H9 (cell line): ENCODE measurements at regions not wholly inside any gene's neighbourhood (a gene's known extent, or its start where the extent isn't known, plus 50 kb on each side); places are given as distances from the start of the nearest gene placed in this dataset.

Experiments
- DNase-seq: peaks from one replicate; pipeline ENCODE4 v3.0.0-alpha.2; 2017
- H2AFZ ChIP-seq: one replicate; pipeline ENCODE4 v1.6.1; 2013; ENCODE audit warnings: mild to moderate bottlenecking, low read length, control low read depth, moderate library complexity
- H2AK5ac ChIP-seq: 2 replicates; pipeline ENCODE4 v1.6.1; 2013; ENCODE audit warnings: low read length, control low read depth, mixed read lengths; ENCODE audit not compliant: insufficient read length
- H2BK120ac ChIP-seq: one replicate; pipeline ENCODE4 v1.6.1; 2013; ENCODE audit warnings: low read depth, mild to moderate bottlenecking, low read length, control low read depth, inconsistent platforms; ENCODE audit not compliant: poor library complexity, severe bottlenecking
- H2BK12ac ChIP-seq: 2 replicates; pipeline ENCODE4 v1.6.1; 2013; ENCODE audit warnings: low read length, control low read depth, mixed read lengths, low read depth; ENCODE audit not compliant: insufficient read length
- H2BK15ac ChIP-seq: 2 replicates; pipeline ENCODE4 v1.6.1; 2013; ENCODE audit warnings: low read depth, low read length, control low read depth
- H2BK20ac ChIP-seq: one replicate; pipeline ENCODE4 v1.6.1; 2013; ENCODE audit warnings: low read depth, mild to moderate bottlenecking, low read length, control low read depth, inconsistent platforms; ENCODE audit not compliant: poor library complexity, severe bottlenecking
- H2BK5ac ChIP-seq: 2 replicates; pipeline ENCODE4 v1.6.1; 2013; ENCODE audit warnings: low read length, control low read depth, mixed read lengths; ENCODE audit not compliant: insufficient read length
- H3K14ac ChIP-seq: 2 replicates; pipeline ENCODE4 v1.6.1; 2013; ENCODE audit warnings: low read length, control low read depth; ENCODE audit not compliant: insufficient read depth
- H3K18ac ChIP-seq: 2 replicates; pipeline ENCODE4 v1.6.1; 2013; ENCODE audit warnings: low read depth, mild to moderate bottlenecking, mixed read lengths, low read length, control low read depth; ENCODE audit not compliant: insufficient read length
- H3K23ac ChIP-seq: 2 replicates; pipeline ENCODE4 v1.6.1; 2013; ENCODE audit warnings: low read length, control low read depth, mixed read lengths, low read depth; ENCODE audit not compliant: insufficient read length
- H3K23me2 ChIP-seq: 2 replicates; pipeline ENCODE4 v1.6.1; 2013; ENCODE audit warnings: low read depth, mild to moderate bottlenecking, mixed read lengths, low read length, control low read depth; ENCODE audit not compliant: insufficient read length, poor library complexity, severe bottlenecking
- H3K27ac ChIP-seq: 2 replicates; pipeline ENCODE4 v1.5.1; 2013; ENCODE audit warnings: low read length, control low read depth, mixed read lengths, low read depth; ENCODE audit not compliant: insufficient read length
- H3K27me3 ChIP-seq: 2 replicates; pipeline ENCODE4 v1.6.1; 2013; ENCODE audit warnings: low read length, control low read depth, inconsistent platforms; ENCODE audit not compliant: insufficient read depth
- H3K4ac ChIP-seq: 2 replicates; pipeline ENCODE4 v1.6.1; 2013; ENCODE audit warnings: low read depth, mild to moderate bottlenecking, control low read depth, inconsistent platforms, low read length, moderate library complexity
- H3K4me1 ChIP-seq: 2 replicates; pipeline ENCODE4 v1.6.1; 2013; ENCODE audit warnings: low read length, control low read depth, inconsistent platforms; ENCODE audit not compliant: insufficient read depth
- H3K4me2 ChIP-seq: 2 replicates; pipeline ENCODE4 v1.6.1; 2013; ENCODE audit warnings: low read length, control low read depth, mixed read lengths; ENCODE audit not compliant: insufficient read length, insufficient read depth
- H3K56ac ChIP-seq: 2 replicates; pipeline ENCODE4 v1.6.1; 2013; ENCODE audit warnings: low read depth, mild to moderate bottlenecking, mixed read lengths, low read length, control low read depth; ENCODE audit not compliant: insufficient read length
- H3K79me1 ChIP-seq: 2 replicates; pipeline ENCODE4 v1.6.1; 2013; ENCODE audit warnings: low read depth, mild to moderate bottlenecking, moderate library complexity, low read length, control low read depth, inconsistent platforms; ENCODE audit not compliant: insufficient read depth, poor library complexity, severe bottlenecking
- H3K79me2 ChIP-seq: 2 replicates; pipeline ENCODE4 v1.6.1; 2013; ENCODE audit warnings: low read length, control low read depth, inconsistent platforms; ENCODE audit not compliant: insufficient read depth
- H3K9ac ChIP-seq: 2 replicates; pipeline ENCODE4 v1.6.1; 2013; ENCODE audit warnings: low read length, control low read depth, mixed read lengths; ENCODE audit not compliant: insufficient read length; ENCODE audit errors: extremely low read depth
- H3K9me3 ChIP-seq: one replicate; pipeline ENCODE4 v1.6.1; 2013; ENCODE audit warnings: low read depth, low read length, inconsistent platforms; ENCODE audit not compliant: control insufficient read depth
- H3T11ph ChIP-seq: one replicate; pipeline ENCODE4 v1.6.1; 2013; ENCODE audit warnings: mild to moderate bottlenecking, low read length, control low read depth, inconsistent platforms
- H4K20me1 ChIP-seq: one replicate; pipeline ENCODE4 v1.6.1; 2013; ENCODE audit not compliant: control insufficient read depth, insufficient read length, insufficient read depth
- H4K5ac ChIP-seq: 2 replicates; pipeline ENCODE4 v1.6.1; 2013; ENCODE audit warnings: low read depth, mild to moderate bottlenecking, mixed read lengths, low read length, control low read depth; ENCODE audit not compliant: insufficient read length
- H4K8ac ChIP-seq: replicated peaks from 2 replicates; pipeline ENCODE4 v1.6.1; 2013; ENCODE audit warnings: low read length, control low read depth, mixed read lengths, low read depth; ENCODE audit not compliant: insufficient read length
- H4K91ac ChIP-seq: 2 replicates; pipeline ENCODE4 v1.6.1; 2013; ENCODE audit warnings: low read depth, mild to moderate bottlenecking, moderate library complexity, mixed read lengths, low read length, control low read depth; ENCODE audit not compliant: insufficient read length
- H3K27ac Mint-ChIP-seq, 3 experiments: 2 replicates in 2 of 3; 3 replicates in 1 of 3; pipeline ENCODE4 v1.8.0; 2020 to 2021; ENCODE audit warnings: mixed read lengths in 3 of 3, mild to moderate bottlenecking in 1 of 3, moderate library complexity in 1 of 3
- H3K27me3 Mint-ChIP-seq: 2 replicates; pipeline ENCODE4 v1.8.0; 2021; ENCODE audit warnings: low read depth, mild to moderate bottlenecking, moderate library complexity, mixed read lengths
- H3K36me3 Mint-ChIP-seq, 3 experiments: 2 replicates in 2 of 3; 3 replicates in 1 of 3; pipeline ENCODE4 v1.8.0; 2020 to 2021; ENCODE audit warnings: low read depth in 3 of 3, mixed read lengths in 3 of 3; ENCODE audit not compliant: insufficient read depth in 1 of 3
- H3K4me1 Mint-ChIP-seq, 2 experiments: 2 replicates each; pipeline ENCODE4 v1.8.0; 2020; ENCODE audit warnings: mixed read lengths in 2 of 2
- H3K4me3 Mint-ChIP-seq, 2 experiments: 2 replicates in 1 of 2; 3 replicates in 1 of 2; pipeline ENCODE4 v1.8.0; 2020 to 2021; ENCODE audit warnings: mild to moderate bottlenecking in 2 of 2, mixed read lengths in 2 of 2, moderate library complexity in 1 of 2
- H3K9me3 Mint-ChIP-seq, 2 experiments: 2 replicates in 1 of 2; 3 replicates in 1 of 2; pipeline ENCODE4 v1.8.0; 2020; ENCODE audit warnings: mild to moderate bottlenecking in 2 of 2, mixed read lengths in 2 of 2, moderate library complexity in 1 of 2
- WGBS: extraction: QIAGEN DNeasy Blood & Tissue Kit; methylation state at CpG from one replicate; pipeline ENCODE4 v1.1.7; 2013; ENCODE audit warnings: missing lambda C conversion rate, low lambda C conversion rate, mixed read lengths; ENCODE audit not compliant: insufficient read length; ENCODE audit errors: extremely low coverage; 5-methylcytosine and 5-hydroxymethylcytosine counted together
- TF ChIP-seq, protein P1 (sequence below): fragments of 200-600 bp; sonication (generic); conservative IDR thresholded peaks from 3 replicates; pipeline ENCODE4 v1.8.0; 2021; ENCODE audit warnings: antibody characterized with exemption, mild to moderate bottlenecking

DNA sequence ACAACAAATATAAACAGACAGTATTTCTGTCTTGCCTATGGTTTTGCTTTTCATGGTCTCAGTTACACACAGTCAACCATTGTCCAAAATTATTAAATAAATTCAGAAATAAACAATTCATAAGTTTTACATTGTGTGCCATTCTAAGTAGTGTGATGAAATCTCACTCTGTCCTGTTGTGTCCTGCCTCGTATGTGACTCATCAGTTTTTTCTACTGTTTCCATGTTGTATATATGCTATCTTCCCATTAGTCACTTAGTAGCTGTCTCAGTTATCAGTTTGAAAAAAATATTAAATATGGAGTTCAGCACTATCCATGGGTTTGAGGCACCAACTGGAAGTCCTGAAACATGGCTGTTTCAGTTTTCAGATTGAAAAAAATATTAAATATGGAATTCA lies 282.4 kb upstream of the GRM7 start:
- no peaks in the 10 kb centered on the region for H3K36me3 Mint-ChIP-seq
- H3T11ph ChIP-seq = no peak overlapping the region
- no peak overlapping the region for H3K4ac ChIP-seq
- DNase-seq = no peak
- no peak overlapping the region for H3K27ac ChIP-seq
- no peak overlapping the region for H2BK120ac ChIP-seq
- H2AK5ac ChIP-seq = no peak overlapping the region
- no peaks in the 10 kb centered on the region for H3K4me1 Mint-ChIP-seq
- H3K9me3 ChIP-seq = no peaks in the 10 kb centered on the region
- H2BK12ac ChIP-seq = no peak overlapping the region
- H4K5ac ChIP-seq = no peak overlapping the region
- H3K4me1 ChIP-seq = no peaks in the 10 kb centered on the region
- H3K27ac Mint-ChIP-seq = no peak overlapping the region
- H3K23me2 ChIP-seq = no peaks in the 10 kb centered on the region
- H3K27me3 ChIP-seq = no peaks in the 10 kb centered on the region
- no peak overlapping the region for H4K91ac ChIP-seq
- TF ChIP-seq, protein P1, sequence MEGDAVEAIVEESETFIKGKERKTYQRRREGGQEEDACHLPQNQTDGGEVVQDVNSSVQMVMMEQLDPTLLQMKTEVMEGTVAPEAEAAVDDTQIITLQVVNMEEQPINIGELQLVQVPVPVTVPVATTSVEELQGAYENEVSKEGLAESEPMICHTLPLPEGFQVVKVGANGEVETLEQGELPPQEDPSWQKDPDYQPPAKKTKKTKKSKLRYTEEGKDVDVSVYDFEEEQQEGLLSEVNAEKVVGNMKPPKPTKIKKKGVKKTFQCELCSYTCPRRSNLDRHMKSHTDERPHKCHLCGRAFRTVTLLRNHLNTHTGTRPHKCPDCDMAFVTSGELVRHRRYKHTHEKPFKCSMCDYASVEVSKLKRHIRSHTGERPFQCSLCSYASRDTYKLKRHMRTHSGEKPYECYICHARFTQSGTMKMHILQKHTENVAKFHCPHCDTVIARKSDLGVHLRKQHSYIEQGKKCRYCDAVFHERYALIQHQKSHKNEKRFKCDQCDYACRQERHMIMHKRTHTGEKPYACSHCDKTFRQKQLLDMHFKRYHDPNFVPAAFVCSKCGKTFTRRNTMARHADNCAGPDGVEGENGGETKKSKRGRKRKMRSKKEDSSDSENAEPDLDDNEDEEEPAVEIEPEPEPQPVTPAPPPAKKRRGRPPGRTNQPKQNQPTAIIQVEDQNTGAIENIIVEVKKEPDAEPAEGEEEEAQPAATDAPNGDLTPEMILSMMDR = no peak
- peaks cover 0 to 1% of the 10 kb centered on the region in 2 experiments; a peak in 2 of 5 replicates for H3K9me3 Mint-ChIP-seq
- no peak overlapping the region for H2BK20ac ChIP-seq
- no peak overlapping the region for H3K14ac ChIP-seq
- H3K4me3 Mint-ChIP-seq = no peak overlapping the region
- H4K20me1 ChIP-seq = no peaks in the 10 kb centered on the region
- H3K23ac ChIP-seq = no peak overlapping the region
- H3K79me2 ChIP-seq = no peaks in the 10 kb centered on the region
- H2BK15ac ChIP-seq = no peak overlapping the region
- H4K8ac ChIP-seq = no peak overlapping the region
- no CpG with 5 or more reads among the region's 1 CpG for WGBS
- H3K4me2 ChIP-seq = no peak overlapping the region
- H3K79me1 ChIP-seq = no peaks in the 10 kb centered on the region
- H2AFZ ChIP-seq = no peak overlapping the region
- H3K27me3 Mint-ChIP-seq = no peaks in the 10 kb centered on the region; the same call in 1 of the 2 replicates
- no peak overlapping the region for H2BK5ac ChIP-seq
- H3K18ac ChIP-seq = no peak overlapping the region
- no peak overlapping the region for H3K56ac ChIP-seq
- H3K9ac ChIP-seq = no peak overlapping the region
